Endothelial cell of umbilical vein (primary cell): ENCODE measurements at regions not wholly inside any gene's neighbourhood (a gene's known extent, or its start where the extent isn't known, plus 50 kb on each side); places are given as distances from the start of the nearest gene placed in this dataset.

ENCODE experiments used
- CTCF ChIP-seq, 2 donors: IDR thresholded peaks; 1 replicate in 1 of 2; 2 replicates in 1 of 2; pipeline ENCODE4 v1.5.1; 2011; ENCODE audit warnings: low read length in 2 of 2, mild to moderate bottlenecking in 2 of 2, moderate library complexity in 2 of 2, control low read depth in 1 of 2, inconsistent platforms in 1 of 2, low read depth in 1 of 2; ENCODE audit not compliant: insufficient read depth in 1 of 2; ENCODE audit errors: extremely low read depth in 1 of 2
- JUN ChIP-seq: IDR thresholded peaks from 2 replicates; pipeline ENCODE4 v1.6.1; 2011; ENCODE audit warnings: borderline replicate concordance, low read depth; ENCODE audit not compliant: insufficient read length, insufficient read depth

- TF ChIP-seq CTCF (IDR thresholded peaks at IDR 0.05; ENCODE audit: extremely low read depth in 1 of 2, insufficient read depth in 1 of 2, low read depth in 1 of 2, low read length in 2 of 2): no peak
- no peak for TF ChIP-seq JUN
Observed at GRCh38 chr10:44201656-44202055, 183.2 kb downstream of the CXCL12 start.
